A204.1 (cell line): ENCODE measurements at regions not wholly inside any gene's neighbourhood (a gene's known extent, or its start where the extent isn't known, plus 50 kb on each side); places are given as distances from the start of the nearest gene placed in this dataset.
"Not testable (repeated sequence)": the region's sequence is repeated elsewhere in the genome, so short reads cannot be mapped to it uniquely, and the experiment has no call there.

ENCODE experiments used
- FAIRE-seq: peaks from 2 replicates; lab custom pipeline; 2012; peaks lifted over from hg19 to GRCh38; lab: Jason Lieb, UNC

DNA sequence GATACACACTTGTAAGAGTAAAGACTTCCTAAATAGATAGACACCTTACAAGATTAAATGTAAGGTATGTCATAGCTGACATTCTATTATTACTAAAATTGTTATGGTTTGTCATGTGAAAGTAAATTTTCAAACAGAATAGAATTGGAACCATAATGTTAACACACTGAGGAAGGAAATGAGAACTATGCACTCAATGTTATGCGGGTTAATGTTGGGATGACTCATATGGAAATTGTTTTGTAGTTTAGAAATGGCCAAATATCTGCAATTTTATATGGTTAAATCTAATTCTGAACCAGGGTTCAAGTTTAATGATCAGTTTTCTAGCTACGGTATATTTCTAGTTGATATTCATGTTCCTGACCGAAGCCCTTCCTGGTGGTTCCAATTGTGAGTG is 214.2 kb upstream of the ADO start:
- no peak for FAIRE-seq

DNA sequence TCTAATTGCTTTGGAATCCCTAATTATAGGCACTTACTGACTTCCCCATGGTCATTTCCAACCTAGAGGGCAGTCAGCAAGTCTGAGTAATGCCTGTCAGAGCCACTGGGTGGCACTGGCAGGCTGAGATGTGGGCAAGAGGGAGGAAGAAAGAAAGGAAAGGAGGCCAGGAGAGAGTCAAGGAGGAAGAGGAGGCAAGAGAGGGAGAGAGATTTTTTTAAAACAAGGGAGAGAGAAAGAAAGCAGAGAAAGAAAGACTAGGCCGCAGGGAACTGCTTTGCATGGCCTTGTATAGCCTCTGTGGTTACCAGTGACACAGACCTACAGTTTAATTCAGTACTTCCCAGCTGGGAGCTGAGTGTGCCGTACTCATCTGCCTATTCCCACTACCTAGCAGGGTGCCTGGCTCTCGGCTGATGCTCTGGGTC is 210.4 kb upstream of the ADO start:
- FAIRE-seq = no peak

DNA sequence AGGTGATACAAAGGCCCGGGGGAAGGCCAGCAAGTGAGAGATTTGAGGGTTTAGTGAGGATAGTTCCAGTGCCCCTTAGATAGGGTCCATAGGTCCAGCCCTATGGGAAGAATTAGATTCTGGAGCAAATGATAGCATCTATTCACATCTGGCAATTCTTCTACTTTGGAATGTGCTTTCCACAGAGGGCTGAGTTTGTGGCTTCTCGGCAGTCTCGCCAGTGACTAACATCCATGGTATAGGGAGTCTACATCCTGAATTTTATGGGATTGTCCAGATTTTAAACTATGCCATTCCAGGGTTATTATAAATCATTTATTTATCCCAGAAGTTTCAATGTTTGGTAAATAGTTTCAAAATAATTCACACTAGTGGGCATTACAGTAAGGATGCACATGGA is 207.3 kb upstream of the ADO start:
- no peak for FAIRE-seq

DNA sequence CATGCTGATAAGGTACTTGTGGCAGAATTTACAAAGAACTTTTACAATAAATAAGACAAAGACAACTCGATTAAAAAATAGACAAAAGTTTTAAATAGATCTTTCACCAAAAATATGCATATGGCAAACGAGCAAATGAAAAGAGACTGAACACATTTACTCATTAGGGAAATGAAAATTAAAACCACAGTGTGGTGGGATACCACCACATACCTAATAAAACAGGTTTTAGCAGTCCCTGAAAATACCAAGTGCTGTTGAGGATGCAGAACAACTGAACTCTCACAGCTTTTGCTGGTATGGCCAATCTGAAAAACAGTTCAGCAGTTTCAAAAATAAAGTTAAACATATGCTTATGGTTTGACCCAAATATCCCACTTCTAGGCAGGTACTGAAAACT is 205.4 kb upstream of the ADO start:
- FAIRE-seq = no peak

DNA sequence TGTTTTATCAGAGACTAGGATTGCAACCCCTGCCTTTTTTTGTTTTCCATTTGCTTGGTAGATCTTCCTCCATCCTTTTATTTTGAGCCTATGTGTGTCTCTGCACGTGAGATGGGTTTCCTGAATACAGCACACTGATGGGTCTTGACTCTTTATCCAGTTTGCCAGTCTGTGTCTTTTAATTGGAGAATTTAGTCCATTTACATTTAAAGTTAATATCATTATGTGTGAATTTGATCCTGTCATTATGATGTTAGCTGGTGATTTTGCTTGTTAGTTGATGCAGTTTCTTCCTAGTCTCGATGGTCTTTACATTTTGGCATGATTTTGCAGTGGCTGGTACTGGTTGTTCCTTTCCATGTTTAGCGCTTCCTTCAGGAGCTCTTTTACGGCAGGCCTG is 198.0 kb upstream of the ADO start:
- not testable (repeated sequence) for FAIRE-seq

DNA sequence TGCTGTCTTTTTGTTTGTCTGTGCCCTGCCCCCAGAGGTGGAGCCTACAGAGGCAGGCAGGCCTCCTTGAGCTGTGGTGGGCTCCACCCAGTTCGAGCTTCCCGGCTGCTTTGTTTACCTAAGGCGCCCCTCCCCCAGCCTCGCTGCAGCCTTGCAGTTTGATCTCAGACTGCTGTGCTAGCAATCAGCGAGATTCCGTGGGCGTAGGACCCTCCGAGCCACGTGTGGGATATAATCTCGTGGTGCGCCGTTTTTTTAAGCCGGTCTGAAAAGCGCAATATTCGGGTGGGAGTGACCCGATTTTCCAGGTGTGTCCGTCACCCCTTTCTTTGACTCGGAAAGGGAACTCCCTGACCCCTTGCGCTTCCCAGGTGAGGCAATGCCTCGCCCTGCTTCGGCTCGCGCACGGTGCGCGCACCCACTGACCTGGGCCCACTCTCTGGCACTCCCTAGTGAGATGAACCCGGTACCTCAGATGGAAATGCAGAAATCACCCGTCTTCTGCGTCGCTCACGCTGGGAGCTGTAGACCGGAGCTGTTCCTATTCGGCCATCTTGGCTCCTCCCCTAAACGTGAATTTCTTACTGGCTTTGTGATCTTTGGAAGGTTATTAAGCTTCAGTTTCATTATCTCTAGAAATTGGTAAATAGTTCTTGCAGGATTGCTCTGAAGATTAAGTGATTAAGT is 196.2 kb upstream of the ADO start:
- not testable (repeated sequence) for FAIRE-seq

DNA sequence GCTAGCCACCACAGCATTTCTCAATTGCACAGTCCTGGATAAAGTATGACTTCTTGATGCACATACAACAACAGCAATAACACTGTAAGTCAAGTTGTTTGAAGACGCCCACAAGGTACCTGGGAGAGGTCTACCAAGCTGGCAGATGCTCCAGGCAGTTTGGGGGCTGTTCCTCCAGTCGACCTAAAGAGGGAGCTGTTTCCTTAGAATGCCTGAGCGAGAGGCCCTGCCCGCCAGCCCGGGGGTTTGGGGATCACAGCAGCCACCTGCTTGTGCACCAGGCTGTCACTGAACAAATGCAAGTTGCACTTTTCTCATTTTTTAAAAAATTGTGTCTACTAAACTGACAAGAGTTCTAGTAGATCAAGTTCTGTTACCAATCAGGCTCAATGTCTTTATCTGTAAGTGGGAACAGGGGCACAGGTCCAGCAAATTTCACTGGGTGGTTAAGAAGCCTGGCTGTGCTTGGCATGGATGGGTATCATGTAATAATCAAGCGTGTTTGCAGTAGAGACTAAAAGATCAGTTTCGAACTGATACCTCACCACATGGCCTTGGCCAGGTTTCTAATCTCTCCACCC is 193.8 kb upstream of the ADO start:
- FAIRE-seq = no peak

DNA sequence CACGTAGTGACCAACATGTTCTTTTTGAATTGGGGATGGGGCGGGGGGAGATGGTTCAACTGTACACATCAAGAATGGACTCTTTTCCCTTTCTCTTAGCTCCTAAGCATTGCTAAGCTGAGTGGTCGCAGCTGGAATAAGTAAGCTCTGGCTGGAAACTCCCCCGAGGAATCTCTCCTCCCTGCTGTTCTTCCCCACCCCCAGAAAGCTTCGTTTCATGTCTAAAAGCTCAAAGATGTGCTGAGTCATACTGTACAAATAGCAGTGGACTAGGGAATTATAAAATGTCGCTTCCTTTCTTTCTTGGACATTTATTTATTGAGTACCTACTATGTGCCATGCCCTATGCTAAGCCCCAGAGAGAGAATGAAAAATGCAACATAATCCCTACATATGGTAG is 191.1 kb upstream of the ADO start:
- FAIRE-seq = no peak

DNA sequence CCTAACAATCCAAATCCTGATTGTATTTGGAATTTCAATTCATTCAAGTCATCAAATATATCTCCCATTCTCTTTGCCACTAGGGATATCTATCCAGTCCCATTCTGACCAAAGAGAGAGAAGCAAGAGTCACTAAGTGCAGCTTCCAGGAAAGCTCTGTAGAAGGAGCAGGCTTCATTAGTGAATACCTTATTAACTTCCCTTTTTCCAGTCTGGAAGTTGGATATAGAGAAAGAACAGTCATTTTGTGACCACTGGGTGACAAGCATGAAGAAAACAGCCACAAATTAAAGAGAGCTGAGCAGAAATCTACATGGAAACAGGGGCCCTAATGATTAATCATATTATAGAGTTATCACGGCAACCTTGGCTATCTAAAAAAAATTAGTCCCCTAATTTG is 190.7 kb upstream of the ADO start:
- no peak for FAIRE-seq

DNA sequence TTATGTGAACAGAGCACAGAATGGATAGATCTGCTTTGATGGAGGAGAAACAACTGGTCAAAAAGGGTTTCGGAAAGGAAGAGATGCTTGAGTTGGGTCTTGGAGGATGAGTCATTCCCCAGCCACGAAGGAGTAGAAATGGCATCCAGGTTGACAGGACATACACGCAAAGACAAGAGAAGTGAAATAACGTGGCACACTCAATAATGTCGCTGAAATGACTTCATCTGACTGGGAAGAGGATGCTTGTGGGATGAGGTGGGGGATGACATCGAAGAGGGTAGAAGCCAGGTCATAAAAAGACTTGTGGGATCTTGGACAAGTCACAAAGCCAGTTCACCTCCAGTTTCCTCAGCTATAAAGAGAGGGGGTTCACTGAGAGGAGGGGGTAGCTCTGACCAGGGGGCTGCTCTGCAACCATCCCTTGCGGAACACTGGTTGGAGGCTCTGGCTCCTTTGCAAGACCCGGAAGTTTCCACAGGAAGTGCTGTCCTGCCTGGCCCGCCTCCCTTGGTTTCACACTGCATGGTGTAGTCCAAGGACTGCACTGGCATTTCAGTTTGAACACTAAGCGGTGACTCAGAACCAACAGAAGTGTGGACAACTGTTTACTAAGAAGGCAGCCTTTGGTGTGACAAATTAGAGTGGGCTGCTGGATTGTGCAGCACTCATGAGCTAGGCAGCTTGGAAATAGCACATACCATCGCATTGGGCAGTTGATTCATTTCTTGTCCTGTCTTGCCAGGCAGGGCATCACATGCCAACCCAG is 189.9 kb upstream of the ADO start:
- FAIRE-seq = no peak

DNA sequence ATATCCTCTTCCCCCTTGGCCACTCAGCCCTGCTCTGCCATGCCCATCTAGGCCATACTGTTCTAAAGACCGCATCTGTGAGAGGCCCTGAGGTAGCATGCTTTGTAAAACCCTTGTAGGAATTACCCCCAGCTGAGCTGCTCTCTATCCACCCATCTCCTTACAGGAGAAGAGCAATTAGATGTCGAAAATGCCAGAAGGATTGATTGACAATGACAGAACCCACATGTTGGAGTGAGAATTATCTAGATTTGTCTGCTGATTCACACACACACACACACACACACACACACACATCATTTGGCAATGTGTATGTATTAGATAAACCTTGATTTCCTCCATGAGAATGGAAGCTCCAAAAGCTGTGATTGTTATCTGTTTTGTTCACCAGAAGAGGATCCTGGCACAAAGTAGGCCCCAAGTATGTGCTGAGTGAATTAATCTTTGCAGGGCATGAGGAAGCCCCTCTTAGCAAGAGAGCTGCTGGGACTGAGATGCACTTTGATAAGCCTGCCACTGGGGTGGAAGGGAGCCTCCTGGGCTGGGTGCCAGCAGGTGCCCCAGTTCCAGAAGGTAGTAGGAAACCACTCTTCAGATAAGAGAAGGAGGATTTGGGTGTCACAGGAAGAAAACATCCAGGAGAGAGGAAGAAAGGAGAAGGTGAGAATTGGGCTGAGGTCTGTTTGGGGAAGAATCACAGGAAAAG is 187.5 kb upstream of the ADO start:
- no peak for FAIRE-seq

DNA sequence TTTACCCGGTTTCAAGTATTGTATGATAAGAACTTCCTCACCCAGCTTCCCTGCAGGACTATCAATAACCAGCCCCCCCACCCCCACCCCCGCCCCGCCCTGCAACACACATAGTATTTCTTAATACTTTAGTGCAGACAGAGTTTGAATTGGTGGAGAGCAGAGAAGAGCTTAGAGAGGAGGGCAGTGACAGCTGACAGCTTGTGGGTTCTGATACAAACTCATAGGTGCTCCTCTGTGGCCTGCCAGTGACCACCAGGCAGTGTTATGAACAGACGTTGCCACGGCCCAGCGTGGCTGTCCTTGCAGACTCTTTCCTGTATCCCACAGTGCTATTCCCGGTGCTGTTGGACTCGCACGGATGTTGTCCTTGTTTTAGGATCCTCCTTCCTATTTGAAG is 186.9 kb upstream of the ADO start:
- FAIRE-seq = no peak

DNA sequence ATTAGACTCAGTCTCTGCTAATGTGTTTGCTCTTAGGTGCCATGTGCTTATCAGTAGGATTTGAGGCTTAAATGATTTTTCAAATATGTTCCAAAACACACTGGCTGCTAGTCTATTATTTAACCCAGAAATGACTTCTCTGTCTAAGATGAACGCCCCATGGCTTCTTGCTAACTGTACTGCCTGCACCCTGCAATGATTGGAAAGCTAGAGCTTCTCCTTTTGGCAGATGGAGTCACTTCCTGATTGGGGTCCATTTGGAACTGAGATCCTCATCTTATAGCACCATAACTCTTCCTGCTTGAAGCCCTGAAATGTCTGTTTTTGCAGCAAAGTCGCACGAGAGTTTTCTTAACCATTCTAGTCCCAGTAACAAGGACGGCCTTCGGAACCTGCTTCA is 186.5 kb upstream of the ADO start:
- no peak for FAIRE-seq

DNA sequence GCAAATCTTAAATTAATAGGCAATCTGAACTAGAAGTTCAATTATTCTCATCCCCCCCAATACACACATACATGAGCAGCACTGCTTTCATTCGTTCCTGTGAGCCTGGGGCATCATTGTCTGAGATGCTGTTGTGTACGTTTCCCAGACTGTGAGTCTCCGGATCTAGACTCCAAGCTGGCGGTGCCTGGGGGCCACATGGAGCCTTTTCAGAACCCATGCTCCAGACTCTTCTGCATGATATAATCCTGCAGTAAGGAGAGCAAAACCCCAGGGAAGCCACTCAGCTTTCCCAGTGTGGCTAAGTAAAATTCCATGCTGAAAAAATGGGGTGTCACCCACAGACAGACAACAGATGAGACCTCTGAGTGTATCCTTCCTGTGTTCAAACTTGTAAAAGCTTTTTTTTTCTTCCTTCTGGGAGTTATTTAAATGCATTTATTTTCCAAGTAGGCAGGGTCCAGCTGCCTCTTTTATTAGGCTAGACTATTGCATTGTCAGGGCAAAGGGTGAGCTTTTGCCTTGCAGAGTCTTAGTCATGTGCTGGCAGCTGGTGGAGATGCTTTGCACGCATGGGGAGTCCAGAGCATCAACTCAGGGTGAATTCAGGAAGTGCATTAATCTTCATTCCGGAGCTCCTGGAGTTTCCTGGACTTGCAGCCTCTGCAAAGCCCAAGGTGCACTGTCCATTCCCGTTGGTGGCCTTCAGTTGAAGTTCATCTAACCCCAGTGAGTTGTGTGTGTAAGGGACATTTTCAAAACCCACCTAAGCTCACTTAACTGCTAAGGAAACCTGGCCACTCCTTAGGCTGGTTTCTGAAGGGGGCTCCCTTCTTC is 185.7 kb upstream of the ADO start:
- FAIRE-seq = no peak

DNA sequence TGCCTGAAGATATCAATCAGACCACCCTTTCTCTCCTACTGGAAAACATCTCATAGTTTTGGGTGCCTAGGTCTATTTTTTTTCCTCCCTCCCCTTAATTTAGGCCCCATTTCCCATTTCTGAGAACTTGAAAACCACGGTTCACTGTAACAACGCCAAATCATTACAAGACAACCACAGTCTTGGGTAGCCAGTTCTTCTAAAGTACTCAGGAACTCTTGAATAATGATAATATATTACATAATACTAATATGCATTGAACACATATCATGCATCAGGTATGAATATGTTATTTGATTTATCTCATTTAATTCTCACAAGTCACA is 185.1 kb upstream of the ADO start:
- FAIRE-seq = no peak

DNA sequence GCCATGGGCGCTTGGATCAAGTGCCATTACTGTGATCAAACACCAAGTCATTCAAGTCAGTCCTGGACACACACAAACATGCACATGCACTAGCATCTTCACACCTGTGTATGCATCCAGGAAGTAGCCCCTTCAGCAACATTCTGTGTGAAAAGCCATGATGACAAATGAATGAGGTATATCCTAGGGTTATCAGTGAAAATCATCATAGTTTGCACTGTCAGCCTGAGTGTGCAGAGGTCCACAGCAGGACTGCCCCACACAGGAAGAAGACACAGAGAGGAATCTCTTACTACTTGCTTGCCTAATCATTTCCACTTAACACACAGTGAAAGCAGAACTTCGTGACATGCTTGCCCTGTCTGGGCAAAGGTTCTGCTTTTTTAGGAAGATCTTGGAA is 184.0 kb upstream of the ADO start:
- no peak for FAIRE-seq

DNA sequence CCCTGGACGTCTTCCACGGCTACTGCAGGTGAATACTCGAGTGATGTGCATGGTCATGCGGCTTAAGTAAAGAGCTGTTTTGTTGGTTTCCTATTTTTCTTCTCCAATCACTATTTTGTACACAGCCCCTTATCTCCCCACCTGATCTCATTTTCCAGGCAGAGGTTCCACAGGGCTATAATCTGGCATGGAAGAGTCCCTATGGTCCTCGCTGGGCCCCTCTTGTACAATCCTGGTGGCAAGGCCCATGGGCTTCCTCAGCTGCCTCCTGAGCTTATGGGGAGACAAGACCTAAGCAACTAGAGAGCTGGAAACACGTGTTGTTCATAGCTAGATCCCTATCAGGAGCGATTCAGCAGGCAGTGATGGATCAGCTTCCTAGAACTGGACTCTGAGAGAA is 181.3 kb upstream of the ADO start:
- no peak for FAIRE-seq

DNA sequence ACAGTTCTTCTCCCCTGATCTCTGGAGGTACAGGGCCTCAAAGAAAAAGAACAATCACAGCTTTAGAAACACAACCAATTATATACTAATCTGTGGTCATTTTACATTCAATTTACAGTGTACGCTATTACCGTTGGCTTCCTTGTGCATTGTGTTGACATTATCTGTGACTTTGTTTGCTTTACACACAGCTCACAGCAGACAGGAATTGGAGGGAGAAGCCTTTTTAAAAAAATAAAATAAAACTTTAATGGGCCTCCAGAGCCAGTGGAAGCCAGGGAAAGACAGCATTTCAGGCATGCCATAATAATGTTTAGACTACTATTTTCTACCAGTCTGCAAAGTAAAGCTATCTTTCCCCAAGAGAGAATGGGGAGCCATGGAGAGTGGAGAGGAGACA is 179.0 kb upstream of the ADO start:
- FAIRE-seq = no peak

DNA sequence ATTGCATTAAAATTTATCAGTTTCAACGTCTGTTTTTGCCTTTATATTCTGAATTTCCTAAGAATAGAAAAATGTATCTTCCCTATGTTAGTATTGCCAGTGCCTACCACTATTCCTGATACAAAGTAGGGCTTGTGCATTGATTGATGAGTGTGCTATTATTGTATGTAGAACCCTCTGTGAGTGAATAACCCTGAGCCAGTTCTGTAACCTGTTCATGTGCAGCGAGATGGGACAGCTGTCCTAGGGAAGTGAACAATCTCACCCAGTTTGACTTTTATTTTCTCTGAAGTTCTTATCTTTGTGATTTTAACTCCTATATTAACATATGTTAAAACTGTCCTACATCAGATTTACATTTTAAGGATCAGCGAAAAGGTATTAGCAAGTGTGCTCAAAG is 178.4 kb upstream of the ADO start:
- FAIRE-seq = no peak

DNA sequence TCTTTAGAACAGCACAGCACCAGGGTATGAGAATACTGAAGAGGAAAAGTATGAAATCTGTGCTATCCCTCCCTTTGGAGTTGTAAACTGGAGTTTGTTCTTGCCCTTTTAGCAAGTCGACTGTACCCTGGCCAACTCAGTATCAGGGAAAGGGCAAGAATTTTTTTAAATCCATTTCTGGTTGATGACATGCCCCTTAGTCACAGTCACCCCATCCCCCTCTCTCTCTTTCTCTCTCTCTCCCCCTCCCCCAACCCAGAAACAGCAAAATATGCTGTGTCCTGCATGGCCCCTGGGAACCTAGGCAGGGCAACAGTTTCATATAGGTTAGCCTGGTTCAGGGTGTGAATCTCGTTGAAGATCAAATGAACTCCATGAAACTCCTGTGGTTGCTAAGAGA is 177.7 kb upstream of the ADO start:
- FAIRE-seq = no peak

DNA sequence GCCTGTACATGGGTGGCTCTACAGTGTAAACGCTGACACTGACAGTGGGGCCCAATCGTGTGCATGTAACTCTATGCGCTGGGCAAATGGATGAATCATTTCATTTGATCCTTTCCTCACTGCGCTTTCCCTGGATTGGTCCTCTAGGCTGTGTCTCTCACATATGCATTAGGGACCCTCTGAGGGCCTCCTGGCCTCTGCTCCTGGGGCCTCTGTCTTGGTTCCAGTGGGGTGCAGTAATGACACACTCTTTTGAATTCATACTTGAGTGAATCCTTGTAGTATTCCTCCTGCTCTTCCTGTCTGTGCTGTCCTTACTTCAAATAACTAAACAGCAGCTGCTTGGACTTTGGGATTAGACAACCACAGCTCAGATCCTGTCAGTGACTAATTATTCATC is 176.5 kb upstream of the ADO start:
- FAIRE-seq = no peak

DNA sequence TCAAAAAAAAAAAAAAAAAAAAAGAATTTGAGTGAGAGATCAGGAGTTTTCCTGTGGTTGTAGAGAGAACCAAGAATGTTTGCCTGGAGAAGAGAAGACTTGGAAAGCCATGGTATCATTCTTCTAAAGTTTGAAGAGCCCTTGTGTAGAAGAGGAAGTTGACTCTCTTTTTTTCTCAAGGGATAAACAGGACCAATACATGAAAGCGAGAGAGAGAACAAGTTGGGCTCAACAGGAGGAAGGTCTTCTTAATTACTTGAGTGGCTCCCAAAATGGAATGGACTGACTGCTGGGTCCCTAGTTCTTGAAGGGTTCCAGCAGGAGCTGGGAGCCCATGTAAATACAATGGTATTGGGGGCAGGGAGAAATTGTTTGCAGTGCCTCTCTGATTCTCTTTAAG is 173.3 kb upstream of the ADO start:
- FAIRE-seq = no peak
